ENCODE measurements at regions not wholly inside any gene's neighbourhood (a gene's known extent, or its start where the extent isn't known, plus 50 kb on each side); places are given as distances from the start of the nearest gene placed in this dataset.

DNA sequence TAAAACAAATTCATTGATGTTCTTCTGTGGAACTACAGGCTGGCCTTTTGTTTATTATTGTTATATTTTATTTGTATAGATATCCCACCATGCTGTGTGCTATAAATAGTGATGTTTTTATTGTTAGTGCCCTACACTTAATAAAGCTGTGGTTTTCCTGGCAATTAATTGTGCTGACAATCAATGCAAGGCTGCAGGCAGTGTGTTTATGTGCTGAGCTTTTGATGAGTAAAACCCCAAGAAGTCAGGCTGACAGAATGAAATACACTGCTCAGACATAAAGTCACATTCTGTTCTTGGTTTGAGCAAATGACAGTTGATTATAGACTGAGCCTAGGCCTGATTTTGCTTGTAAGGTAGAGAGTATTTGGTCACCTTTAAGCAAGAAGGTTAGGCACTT is 362.7 kb downstream of the CPS1 start:
- Histone ChIP-seq H3K9ac (ENCODE audit: low read length) (no peak overlapping the region), H2AFZ (ENCODE audit: low read depth, low read length, poor library complexity, severe bottlenecking) (no peak overlapping the region), H3K9me3 (ENCODE audit: control insufficient read depth in 1 of 2, insufficient read depth in 1 of 2, low read depth in 1 of 2, low read length in 2 of 2) (no peaks in the 10 kb centered on the region), H3K36me3 (ENCODE audit: control insufficient read depth in 1 of 2, insufficient read depth in 2 of 2, low read length in 2 of 2) (no peaks in the 10 kb centered on the region), H3K79me2 (ENCODE audit: insufficient read depth, low read length) (no peaks in the 10 kb centered on the region), H3K4me2 (ENCODE audit: low read length) (no peak overlapping the region), H3K4me3 (replicated peaks in 1 of 2; ENCODE audit: low read depth in 1 of 2, low read length in 2 of 2) (no peak overlapping the region), H3K27ac (ENCODE audit: low read depth, low read length) (no peak overlapping the region), H4K20me1 (ENCODE audit: insufficient read depth) (no peaks in the 10 kb centered on the region), H3K4me1 (ENCODE audit: control insufficient read depth in 1 of 2, insufficient read depth in 2 of 2, low read length in 2 of 2) (no peaks in the 10 kb centered on the region), H3K27me3 (ENCODE audit: insufficient read depth, low read length) (no peaks in the 10 kb centered on the region), H3K9me2 (ENCODE audit: insufficient read depth) (no peaks in the 10 kb centered on the region; the same call in 1 of the 2 replicates)
- BruUV-seq (replicated peaks): no TSS peak
- TF ChIP-seq, protein P1, sequence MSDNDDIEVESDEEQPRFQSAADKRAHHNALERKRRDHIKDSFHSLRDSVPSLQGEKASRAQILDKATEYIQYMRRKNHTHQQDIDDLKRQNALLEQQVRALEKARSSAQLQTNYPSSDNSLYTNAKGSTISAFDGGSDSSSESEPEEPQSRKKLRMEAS (IDR thresholded peaks at IDR 0.05): no peak
- no peak for DNase-seq (ENCODE audit: low read depth, low spot score)
- ATAC-seq: no peak
- CTCF ChIA-PET: no interaction called here
- POLR2A ChIA-PET: no interaction called here
- RAD21 ChIA-PET (ENCODE audit: low non-redundant PET in 1 of 2, low total read pairs in 2 of 2, uncharacterized antibody in 2 of 2, unreplicated experiment in 2 of 2): no interaction called here
- intact Hi-C loops (cut with micrococcal nuclease): no loop called here

DNA sequence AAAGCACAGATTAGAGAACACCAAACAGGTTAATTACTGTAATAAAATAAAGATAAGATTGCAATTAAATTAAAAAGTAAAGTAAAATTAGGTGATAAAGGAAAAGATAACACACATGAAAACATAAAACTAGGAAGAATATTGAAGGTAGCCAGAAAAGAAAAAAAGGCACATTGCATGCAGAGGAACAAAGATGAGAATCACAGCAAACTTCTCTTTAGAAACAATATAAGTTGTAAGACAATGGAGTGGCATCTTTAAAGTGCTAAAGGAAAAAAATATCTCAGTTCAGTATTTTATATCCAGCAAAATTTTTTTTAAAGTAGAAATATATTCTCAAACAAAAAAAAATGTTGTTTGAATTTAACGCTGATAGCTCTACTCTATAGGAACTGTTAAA is 366.0 kb downstream of the CPS1 start:
- Histone ChIP-seq H3K9me3 (ENCODE audit: control insufficient read depth in 1 of 2, insufficient read depth in 1 of 2, low read depth in 1 of 2, low read length in 2 of 2) (no peaks in the 10 kb centered on the region), H3K4me3 (replicated peaks in 1 of 2; ENCODE audit: low read depth in 1 of 2, low read length in 2 of 2) (no peak overlapping the region), H3K27ac (ENCODE audit: low read depth, low read length) (no peak overlapping the region), H2AFZ (ENCODE audit: low read depth, low read length, poor library complexity, severe bottlenecking) (no peak overlapping the region), H3K4me1 (ENCODE audit: control insufficient read depth in 1 of 2, insufficient read depth in 2 of 2, low read length in 2 of 2) (no peaks in the 10 kb centered on the region), H4K20me1 (ENCODE audit: insufficient read depth) (no peaks in the 10 kb centered on the region), H3K4me2 (ENCODE audit: low read length) (no peak overlapping the region), H3K9me2 (ENCODE audit: insufficient read depth) (peaks cover 3% of the 10 kb centered on the region), H3K79me2 (ENCODE audit: insufficient read depth, low read length) (no peaks in the 10 kb centered on the region), H3K27me3 (ENCODE audit: insufficient read depth, low read length) (no peaks in the 10 kb centered on the region), H3K36me3 (ENCODE audit: control insufficient read depth in 1 of 2, insufficient read depth in 2 of 2, low read length in 2 of 2) (no peaks in the 10 kb centered on the region), H3K9ac (ENCODE audit: low read length) (no peak overlapping the region)
- ChIA-PET POLR2A (no interaction called here), RAD21 (ENCODE audit: low non-redundant PET in 1 of 2, low total read pairs in 2 of 2, uncharacterized antibody in 2 of 2, unreplicated experiment in 2 of 2) (no interaction called here), CTCF (no interaction called here)
- intact Hi-C loops (cut with micrococcal nuclease): no loop called here
- DNase-seq (ENCODE audit: low read depth, low spot score): no peak
- no TSS peak for BruUV-seq (replicated peaks)
- no peak for ATAC-seq
- no peak for TF ChIP-seq SRF (IDR thresholded peaks at IDR 0.05; ENCODE audit: low read depth)
- TF ChIP-seq ELF1 (IDR thresholded peaks at IDR 0.05; ENCODE audit: borderline replicate concordance, low read depth): no peak
- no peak for TF ChIP-seq EZH2 (IDR thresholded peaks at IDR 0.05)
- TF ChIP-seq, protein P2, sequence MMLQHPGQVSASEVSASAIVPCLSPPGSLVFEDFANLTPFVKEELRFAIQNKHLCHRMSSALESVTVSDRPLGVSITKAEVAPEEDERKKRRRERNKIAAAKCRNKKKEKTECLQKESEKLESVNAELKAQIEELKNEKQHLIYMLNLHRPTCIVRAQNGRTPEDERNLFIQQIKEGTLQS (IDR thresholded peaks at IDR 0.05): no peak
- TF ChIP-seq CEBPB (IDR thresholded peaks at IDR 0.05; ENCODE audit: low read depth): no peak
- no peak for TF ChIP-seq SIN3A (IDR thresholded peaks at IDR 0.05; ENCODE audit: low read depth)

All from HCT116 (cell line).